Caco-2 (cell line): ENCODE measurements at regions not wholly inside any gene's neighbourhood (a gene's known extent, or its start where the extent isn't known, plus 50 kb on each side); places are given as distances from the start of the nearest gene placed in this dataset.

Source experiments
- BruUV-seq: library from RNA; stranded (reverse); fragments of 400-500 nt; replicated peaks from 2 replicates; lab custom pipeline; 2021; lab: Mats Ljungman, UMichigan
- CTCF ChIA-PET: fragments of 300-600 bp; sonication (Branson Sonifier 250); formaldehyde crosslinking; loops from one replicate; lab custom pipeline; 2022; ENCODE audit warnings: antibody characterized with exemption; lab: Charles Lee
- POLR2A ChIA-PET: fragments of 300-600 bp; sonication (Branson Sonifier 250); formaldehyde crosslinking; loops from one replicate; lab custom pipeline; 2022; ENCODE audit warnings: antibody characterized with exemption; lab: Charles Lee
- DNase-seq, 2 experiments: peaks; one replicate each; pipeline versions ENCODE4 v3.0.0 to v3.0.0-alpha.2; 2020 to 2022
- H3K27me3 ChIP-seq: replicated peaks from 2 replicates; pipeline ENCODE4 v1.6.0; 2011; ENCODE audit warnings: low read length; ENCODE audit not compliant: control insufficient read depth, insufficient read depth
- H3K36me3 ChIP-seq: 2 replicates; pipeline ENCODE4 v1.5.1; 2011; ENCODE audit warnings: low read length; ENCODE audit not compliant: control insufficient read depth, insufficient read depth
- H3K4me1 ChIP-seq: fragments of 250-450 bp; sonication (Bioruptor Pico); 2 replicates; pipeline ENCODE4 v1.5.1; 2020; ENCODE audit warnings: mild to moderate bottlenecking
- H3K4me3 ChIP-seq: 2 replicates; pipeline ENCODE4 v1.5.1; 2011; ENCODE audit warnings: low read depth, mild to moderate bottlenecking, control low read depth, low read length
- H3K9me3 ChIP-seq: fragments of 250-450 bp; sonication (Bioruptor Pico); 2 replicates; pipeline ENCODE4 v1.5.1; 2020; ENCODE audit warnings: mild to moderate bottlenecking, moderate library complexity
- H3K27ac Mint-ChIP-seq: one replicate; pipeline ENCODE4 v1.8.0; 2022; ENCODE audit warnings: mixed read lengths; ENCODE audit not compliant: unreplicated experiment
- H3K27me3 Mint-ChIP-seq: one replicate; pipeline ENCODE4 v1.8.0; 2022; ENCODE audit warnings: mixed read lengths; ENCODE audit not compliant: insufficient read depth, unreplicated experiment
- H3K36me3 Mint-ChIP-seq: one replicate; pipeline ENCODE4 v1.8.0; 2022; ENCODE audit warnings: mild to moderate bottlenecking, mixed read lengths; ENCODE audit not compliant: insufficient read depth, unreplicated experiment
- H3K4me1 Mint-ChIP-seq: one replicate; pipeline ENCODE4 v1.8.0; 2022; ENCODE audit warnings: low read depth, mixed read lengths; ENCODE audit not compliant: unreplicated experiment
- H3K4me3 Mint-ChIP-seq: one replicate; pipeline ENCODE4 v1.8.0; 2022; ENCODE audit warnings: mild to moderate bottlenecking, moderate library complexity, mixed read lengths; ENCODE audit not compliant: unreplicated experiment
- H3K9me3 Mint-ChIP-seq: one replicate; pipeline ENCODE4 v1.8.0; 2022; ENCODE audit warnings: mixed read lengths; ENCODE audit not compliant: unreplicated experiment
- CTCF ChIP-seq, 2 experiments: fragments of 200-600 bp in 1 of 2; IDR thresholded peaks; 1 replicate in 1 of 2; 2 replicates in 1 of 2; pipeline versions ENCODE4 v1.5.1 to v1.8.0; 2011 to 2022; ENCODE audit warnings: antibody characterized with exemption in 1 of 2, control low read depth in 1 of 2, inconsistent platforms in 1 of 2, low read depth in 1 of 2, low read length in 1 of 2, mild to moderate bottlenecking in 1 of 2, moderate library complexity in 1 of 2; ENCODE audit not compliant: insufficient read depth in 1 of 2, severe bottlenecking in 1 of 2, unreplicated experiment in 1 of 2
- intact Hi-C: fragments of 100-400 bp; cut with micrococcal nuclease; formaldehyde crosslinking; loops from one replicate; pipeline ENCODE4 v1.10.0; 2022; ENCODE audit not compliant: unreplicated experiment

GRCh38 chr11:130615561-130615960 lies 167.1 kb downstream of the ADAMTS15 start:
- intact Hi-C loops: no loop called here
- H3K27ac Mint-ChIP-seq: no peak overlapping the region
- POLR2A ChIA-PET: no interaction called here
- Histone ChIP-seq H3K9me3 (peaks cover 4% of the 10 kb centered on the region; the same call in 1 of the 2 replicates), H3K4me3 (no peak overlapping the region), H3K4me1 (no peaks in the 10 kb centered on the region; the same call in 1 of the 2 replicates), H3K36me3 (no peaks in the 10 kb centered on the region), H3K27me3 (no peaks in the 10 kb centered on the region)
- no TSS peak for BruUV-seq
- H3K9me3 Mint-ChIP-seq: no peaks in the 10 kb centered on the region
- no peak overlapping the region for H3K4me3 Mint-ChIP-seq
- CTCF ChIA-PET: no interaction called here
- no peaks in the 10 kb centered on the region for H3K36me3 Mint-ChIP-seq
- H3K27me3 Mint-ChIP-seq: peaks cover 9% of the 10 kb centered on the region
- no peaks in the 10 kb centered on the region for H3K4me1 Mint-ChIP-seq
- no peak for DNase-seq
- no peak for TF ChIP-seq CTCF (IDR thresholded peaks at IDR 0.05; ENCODE audit: insufficient read depth in 1 of 2, low read depth in 1 of 2, low read length in 1 of 2, severe bottlenecking in 1 of 2, unreplicated experiment in 1 of 2)

- no peaks in the 10 kb centered on the region for H3K27me3 ChIP-seq
- H3K9me3 Mint-ChIP-seq: no peaks in the 10 kb centered on the region
- ChIA-PET POLR2A (no interaction called here), CTCF (no interaction called here)
- no peak for TF ChIP-seq CTCF (IDR thresholded peaks at IDR 0.05; ENCODE audit: insufficient read depth in 1 of 2, low read depth in 1 of 2, low read length in 1 of 2, severe bottlenecking in 1 of 2, unreplicated experiment in 1 of 2)
- H3K9me3 ChIP-seq: peaks cover 4% of the 10 kb centered on the region; the same call in 1 of the 2 replicates
- no peak overlapping the region for H3K27ac Mint-ChIP-seq
- DNase-seq: no peak
- intact Hi-C loops: no loop called here
- no peaks in the 10 kb centered on the region for H3K36me3 Mint-ChIP-seq
- no TSS peak for BruUV-seq
- H3K4me1 ChIP-seq: no peaks in the 10 kb centered on the region; the same call in 1 of the 2 replicates
- no peak overlapping the region for H3K4me3 Mint-ChIP-seq
- H3K4me3 ChIP-seq: no peak overlapping the region
- no peaks in the 10 kb centered on the region for H3K36me3 ChIP-seq
- no peaks in the 10 kb centered on the region for H3K4me1 Mint-ChIP-seq
- H3K27me3 Mint-ChIP-seq: peaks cover 14% of the 10 kb centered on the region
These were observed 168.1 kb downstream of the ADAMTS15 start for GRCh38 chr11:130616573-130616972.

- H3K4me1 ChIP-seq: no peaks in the 10 kb centered on the region; the same call in 1 of the 2 replicates
- Mint-ChIP-seq H3K4me1 (no peaks in the 10 kb centered on the region), H3K27ac (no peak overlapping the region), H3K36me3 (no peaks in the 10 kb centered on the region), H3K9me3 (no peaks in the 10 kb centered on the region), H3K27me3 (peaks cover 18% of the 10 kb centered on the region), H3K4me3 (no peak overlapping the region)
- ChIA-PET CTCF (no interaction called here), POLR2A (no interaction called here)
- no peak for DNase-seq
- no peaks in the 10 kb centered on the region for H3K36me3 ChIP-seq
- TF ChIP-seq CTCF (IDR thresholded peaks at IDR 0.05; ENCODE audit: insufficient read depth in 1 of 2, low read depth in 1 of 2, low read length in 1 of 2, severe bottlenecking in 1 of 2, unreplicated experiment in 1 of 2): no peak
- H3K9me3 ChIP-seq: peaks cover 4% of the 10 kb centered on the region; the same call in 1 of the 2 replicates
- H3K27me3 ChIP-seq: no peaks in the 10 kb centered on the region
- intact Hi-C loops: no loop called here
- H3K4me3 ChIP-seq: no peak overlapping the region
- no TSS peak for BruUV-seq
These were observed 168.6 kb downstream of the ADAMTS15 start for GRCh38 chr11:130617001-130617400.
